Breast epithelium (tissue), 3 donors: ENCODE measurements at regions not wholly inside any gene's neighbourhood (a gene's known extent, or its start where the extent isn't known, plus 50 kb on each side); places are given as distances from the start of the nearest gene placed in this dataset.

Experiments used
- POLR2A ChIP-seq: fragments of 450-650 bp; IDR thresholded peaks from one replicate; pipeline ENCODE4 v1.6.1; 2016; ENCODE audit warnings: antibody characterized with exemption, mild to moderate bottlenecking, moderate library complexity
- TF ChIP-seq, protein P1 (sequence below), 3 donors: fragments of 450-650 bp; IDR thresholded peaks; one replicate each; pipeline ENCODE4 v1.5.1; 2016 to 2017; ENCODE audit warnings: antibody characterized with exemption in 3 of 3, mild to moderate bottlenecking in 3 of 3, moderate library complexity in 3 of 3

DNA sequence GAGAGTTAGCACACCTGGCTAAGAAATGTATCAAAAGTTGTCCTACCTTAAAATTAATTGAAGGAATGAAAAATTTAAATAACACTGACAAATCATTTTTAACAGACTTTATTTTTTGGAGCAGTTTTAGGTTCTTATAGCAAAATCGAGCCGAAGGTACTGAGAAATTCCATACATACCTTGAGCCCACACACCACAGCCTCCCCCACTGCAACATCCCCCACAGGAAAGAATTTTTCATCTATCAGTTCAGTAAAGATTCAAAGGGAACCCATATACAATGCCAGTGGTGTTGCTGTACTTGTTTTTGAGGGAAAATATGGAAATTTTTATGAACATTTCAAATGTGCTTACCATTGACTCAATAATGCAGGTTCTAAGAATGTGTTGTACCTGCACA lies 169.8 kb upstream of the HS6ST1 start:
- TF ChIP-seq, protein P1, sequence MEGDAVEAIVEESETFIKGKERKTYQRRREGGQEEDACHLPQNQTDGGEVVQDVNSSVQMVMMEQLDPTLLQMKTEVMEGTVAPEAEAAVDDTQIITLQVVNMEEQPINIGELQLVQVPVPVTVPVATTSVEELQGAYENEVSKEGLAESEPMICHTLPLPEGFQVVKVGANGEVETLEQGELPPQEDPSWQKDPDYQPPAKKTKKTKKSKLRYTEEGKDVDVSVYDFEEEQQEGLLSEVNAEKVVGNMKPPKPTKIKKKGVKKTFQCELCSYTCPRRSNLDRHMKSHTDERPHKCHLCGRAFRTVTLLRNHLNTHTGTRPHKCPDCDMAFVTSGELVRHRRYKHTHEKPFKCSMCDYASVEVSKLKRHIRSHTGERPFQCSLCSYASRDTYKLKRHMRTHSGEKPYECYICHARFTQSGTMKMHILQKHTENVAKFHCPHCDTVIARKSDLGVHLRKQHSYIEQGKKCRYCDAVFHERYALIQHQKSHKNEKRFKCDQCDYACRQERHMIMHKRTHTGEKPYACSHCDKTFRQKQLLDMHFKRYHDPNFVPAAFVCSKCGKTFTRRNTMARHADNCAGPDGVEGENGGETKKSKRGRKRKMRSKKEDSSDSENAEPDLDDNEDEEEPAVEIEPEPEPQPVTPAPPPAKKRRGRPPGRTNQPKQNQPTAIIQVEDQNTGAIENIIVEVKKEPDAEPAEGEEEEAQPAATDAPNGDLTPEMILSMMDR (IDR thresholded peaks at IDR 0.05) = no peak
- no peak for TF ChIP-seq POLR2A
